Neutrophil (primary cell): ENCODE measurements at regions not wholly inside any gene's neighbourhood (a gene's known extent, or its start where the extent isn't known, plus 50 kb on each side); places are given as distances from the start of the nearest gene placed in this dataset.

Experiments
- H3K27ac ChIP-seq: fragments of 200-600 bp; sonication (generic); 2 replicates; pipeline ENCODE4 v1.5.1; 2016; ENCODE audit warnings: mild to moderate bottlenecking, moderate library complexity
- H3K27me3 ChIP-seq: fragments of 200-600 bp; sonication (generic); 2 replicates; pipeline ENCODE4 v1.6.0; 2016; ENCODE audit warnings: mild to moderate bottlenecking
- H3K36me3 ChIP-seq: fragments of 200-600 bp; sonication (generic); 2 replicates; pipeline ENCODE4 v1.5.1; 2017
- H3K4me1 ChIP-seq, 2 experiments: fragments of 200-600 bp in 1 of 2; sonication (generic) in 1 of 2; 1 replicate in 1 of 2; 2 replicates in 1 of 2; pipeline versions ENCODE4 v1.5.1 to v1.6.1; 2013 to 2016; ENCODE audit warnings: low read depth in 1 of 2, low read length in 1 of 2, mild to moderate bottlenecking in 1 of 2, moderate library complexity in 1 of 2; ENCODE audit not compliant: control insufficient read depth in 1 of 2, insufficient read depth in 1 of 2
- H3K4me3 ChIP-seq, 2 experiments: fragments of 200-600 bp in 1 of 2; sonication (generic) in 1 of 2; 1 replicate in 1 of 2; 2 replicates in 1 of 2; pipeline ENCODE4 v1.5.1; 2013 to 2016; ENCODE audit warnings: low read depth in 1 of 2, low read length in 1 of 2, mild to moderate bottlenecking in 1 of 2, moderate library complexity in 1 of 2
- H3K9me3 ChIP-seq: fragments of 200-600 bp; sonication (generic); 2 replicates; pipeline ENCODE4 v1.5.1; 2016
- CTCF ChIP-seq: fragments of 200-600 bp; sonication (generic); IDR thresholded peaks from 2 replicates; pipeline ENCODE4 v1.5.1; 2016; ENCODE audit warnings: antibody characterized with exemption

- Histone ChIP-seq H3K36me3 (no peaks in the 10 kb centered on the region), H3K27ac (no peak overlapping the region), H3K9me3 (no peaks in the 10 kb centered on the region), H3K27me3 (no peaks in the 10 kb centered on the region), H3K4me3 (no peak overlapping the region), H3K4me1 (no peaks in the 10 kb centered on the region)
- no peak for TF ChIP-seq CTCF
Observed at GRCh38 chr15:96267463-96267862, 63.0 kb upstream of the NR2F2 start.

- Histone ChIP-seq H3K9me3 (no peaks in the 10 kb centered on the region), H3K4me3 (no peak overlapping the region), H3K36me3 (no peaks in the 10 kb centered on the region), H3K27me3 (no peaks in the 10 kb centered on the region), H3K4me1 (no peaks in the 10 kb centered on the region), H3K27ac (no peak overlapping the region)
- no peak for TF ChIP-seq CTCF
Observed at GRCh38 chr15:96268442-96269204, 61.9 kb upstream of the NR2F2 start.

- TF ChIP-seq CTCF, result no peak
- Histone ChIP-seq H3K4me1 (no peaks in the 10 kb centered on the region), H3K9me3 (no peaks in the 10 kb centered on the region), H3K36me3 (no peaks in the 10 kb centered on the region), H3K4me3 (no peak overlapping the region), H3K27ac (no peak overlapping the region), H3K27me3 (no peaks in the 10 kb centered on the region)
Observed at GRCh38 chr15:96270581-96271172, 59.8 kb upstream of the NR2F2 start.

GRCh38 chr15:96272427-96272826 lies 58.1 kb upstream of the NR2F2 start:
- no peaks in the 10 kb centered on the region for H3K36me3 ChIP-seq
- no peaks in the 10 kb centered on the region for H3K9me3 ChIP-seq
- TF ChIP-seq CTCF, result no peak
- H3K27me3 ChIP-seq, result no peaks in the 10 kb centered on the region
- no peak overlapping the region for H3K27ac ChIP-seq
- no peaks in the 10 kb centered on the region for H3K4me1 ChIP-seq
- H3K4me3 ChIP-seq, result no peak overlapping the region

GRCh38 chr15:96273317-96274086 lies 57.0 kb upstream of the NR2F2 start:
- Histone ChIP-seq H3K27ac (no peak overlapping the region), H3K27me3 (no peaks in the 10 kb centered on the region), H3K36me3 (no peaks in the 10 kb centered on the region), H3K9me3 (no peaks in the 10 kb centered on the region), H3K4me3 (no peak overlapping the region), H3K4me1 (no peaks in the 10 kb centered on the region)
- TF ChIP-seq CTCF, result no peak
